ENCODE measurements at regions not wholly inside any gene's neighbourhood (a gene's known extent, or its start where the extent isn't known, plus 50 kb on each side); places are given as distances from the start of the nearest gene placed in this dataset.
A peak's percentile ranks its signal among the peaks of the same experiment; 100 is the strongest.

DNA sequence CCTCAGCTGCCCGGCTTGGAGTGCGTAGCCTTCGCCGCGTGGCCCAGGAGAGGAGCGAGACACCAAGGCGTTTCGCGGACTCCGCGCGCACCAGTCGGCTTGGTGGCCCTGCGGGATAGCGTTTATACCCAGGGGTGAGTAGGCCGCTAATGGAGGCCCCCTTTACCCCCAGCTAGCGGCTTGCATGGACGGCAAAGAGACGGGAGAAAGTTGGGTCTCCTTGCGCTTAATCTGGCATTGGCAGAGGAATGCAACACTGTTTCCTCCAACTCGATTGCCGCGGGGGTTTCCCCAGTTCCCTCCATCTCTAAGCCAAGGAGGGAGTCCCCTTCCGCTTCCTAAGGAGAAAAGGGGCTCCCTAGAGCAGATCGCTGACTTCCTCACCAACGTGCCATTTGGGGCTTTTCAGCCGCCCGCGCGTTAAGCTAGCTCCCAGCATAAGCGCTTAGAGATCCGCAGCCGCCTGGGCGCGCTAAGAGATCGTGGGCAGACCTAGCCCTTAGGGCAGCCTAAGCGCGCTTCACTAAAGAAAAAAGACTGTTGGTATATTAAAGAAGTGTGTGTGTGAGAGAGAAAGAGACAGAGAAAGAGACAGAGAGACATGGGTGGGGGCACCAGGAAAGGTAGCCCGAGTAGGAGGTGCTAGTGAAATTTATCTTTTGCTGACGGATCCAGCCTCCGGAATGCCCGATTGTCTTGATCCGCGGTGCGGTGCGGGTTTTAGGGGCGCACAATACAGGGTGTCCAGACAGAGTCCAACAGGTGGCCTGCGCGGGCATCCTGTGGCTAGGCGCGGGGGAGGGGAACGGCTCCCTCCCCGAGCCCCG, 597.9 kb upstream of the SGCD start:
- Mint-ChIP-seq H3K4me1 (peaks cover 16% of the 10 kb centered on the region), H3K27me3 (ENCODE audit: low read depth) (peaks cover 87% of the 10 kb centered on the region), H3K9me3 (no peaks in the 10 kb centered on the region), H3K4me3 (peak overlapping the region; percentile 73), H3K36me3 (no peaks in the 10 kb centered on the region), H3K27ac (no peak overlapping the region)
- ChIA-PET POLR2A (no interaction called here), CTCF (interaction anchor here (0.8 to 2.4 kb wide), 7 partner anchors 18 to 215 kb away, joined by 3 to 8 read pairs (median 3); no protein-coding TSS in a partner anchor)
- DNase-seq (ENCODE audit: low spot score) (peak; percentile 54), ATAC-seq (peak; percentile 44)
- TF ChIP-seq ESRRA (CRISPR knock-in tag; IDR thresholded peaks at IDR 0.05; ENCODE audit: borderline replicate concordance): no peak
- 0 out of 2 replicates have a peak, but pooled peaks have one; percentile 16 for TF ChIP-seq ZNF423 (CRISPR knock-in tag; IDR thresholded peaks at IDR 0.05)
- TF ChIP-seq, protein P1, sequence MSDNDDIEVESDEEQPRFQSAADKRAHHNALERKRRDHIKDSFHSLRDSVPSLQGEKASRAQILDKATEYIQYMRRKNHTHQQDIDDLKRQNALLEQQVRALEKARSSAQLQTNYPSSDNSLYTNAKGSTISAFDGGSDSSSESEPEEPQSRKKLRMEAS (CRISPR knock-in tag; IDR thresholded peaks at IDR 0.05): peak; percentile 14; the same call in 1 of the 2 replicates
- TF ChIP-seq, protein P2, sequence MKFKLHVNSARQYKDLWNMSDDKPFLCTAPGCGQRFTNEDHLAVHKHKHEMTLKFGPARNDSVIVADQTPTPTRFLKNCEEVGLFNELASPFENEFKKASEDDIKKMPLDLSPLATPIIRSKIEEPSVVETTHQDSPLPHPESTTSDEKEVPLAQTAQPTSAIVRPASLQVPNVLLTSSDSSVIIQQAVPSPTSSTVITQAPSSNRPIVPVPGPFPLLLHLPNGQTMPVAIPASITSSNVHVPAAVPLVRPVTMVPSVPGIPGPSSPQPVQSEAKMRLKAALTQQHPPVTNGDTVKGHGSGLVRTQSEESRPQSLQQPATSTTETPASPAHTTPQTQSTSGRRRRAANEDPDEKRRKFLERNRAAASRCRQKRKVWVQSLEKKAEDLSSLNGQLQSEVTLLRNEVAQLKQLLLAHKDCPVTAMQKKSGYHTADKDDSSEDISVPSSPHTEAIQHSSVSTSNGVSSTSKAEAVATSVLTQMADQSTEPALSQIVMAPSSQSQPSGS (CRISPR knock-in tag; IDR thresholded peaks at IDR 0.05; ENCODE audit: borderline replicate concordance, low read depth): no peak
- TF ChIP-seq, protein P3, sequence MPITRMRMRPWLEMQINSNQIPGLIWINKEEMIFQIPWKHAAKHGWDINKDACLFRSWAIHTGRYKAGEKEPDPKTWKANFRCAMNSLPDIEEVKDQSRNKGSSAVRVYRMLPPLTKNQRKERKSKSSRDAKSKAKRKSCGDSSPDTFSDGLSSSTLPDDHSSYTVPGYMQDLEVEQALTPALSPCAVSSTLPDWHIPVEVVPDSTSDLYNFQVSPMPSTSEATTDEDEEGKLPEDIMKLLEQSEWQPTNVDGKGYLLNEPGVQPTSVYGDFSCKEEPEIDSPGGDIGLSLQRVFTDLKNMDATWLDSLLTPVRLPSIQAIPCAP (CRISPR knock-in tag; IDR thresholded peaks at IDR 0.05): no peak
- TF ChIP-seq KAT7 (CRISPR knock-in tag; IDR thresholded peaks at IDR 0.05; ENCODE audit: borderline replicate concordance): peak; percentile 58; the same call in 1 of the 2 replicates

DNA sequence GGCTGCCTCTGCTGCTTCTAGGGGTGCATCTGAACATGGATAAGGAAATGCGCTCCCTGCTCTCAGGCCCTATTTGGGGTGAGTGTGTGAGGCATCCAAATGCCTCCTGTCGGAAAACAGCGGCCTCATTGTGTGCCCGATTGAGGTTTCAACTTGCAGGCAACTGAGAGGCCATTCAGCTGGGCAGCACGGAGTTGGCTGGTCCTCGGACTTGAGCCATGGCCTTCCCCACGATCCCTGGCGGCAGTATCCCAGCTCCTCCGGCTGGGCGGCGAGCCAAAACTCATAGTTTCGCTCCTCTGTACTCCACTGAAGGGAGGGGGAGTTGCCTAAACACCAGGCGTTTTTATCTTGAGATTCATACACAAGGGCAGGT, 597.3 kb upstream of the SGCD start:
- TF ChIP-seq, protein P4, sequence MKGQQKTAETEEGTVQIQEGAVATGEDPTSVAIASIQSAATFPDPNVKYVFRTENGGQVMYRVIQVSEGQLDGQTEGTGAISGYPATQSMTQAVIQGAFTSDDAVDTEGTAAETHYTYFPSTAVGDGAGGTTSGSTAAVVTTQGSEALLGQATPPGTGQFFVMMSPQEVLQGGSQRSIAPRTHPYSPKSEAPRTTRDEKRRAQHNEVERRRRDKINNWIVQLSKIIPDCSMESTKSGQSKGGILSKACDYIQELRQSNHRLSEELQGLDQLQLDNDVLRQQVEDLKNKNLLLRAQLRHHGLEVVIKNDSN (CRISPR knock-in tag; IDR thresholded peaks at IDR 0.05): no peak
- TF ChIP-seq TP53 (CRISPR knock-in tag; IDR thresholded peaks at IDR 0.05) (no peak), ZNF423 (CRISPR knock-in tag; IDR thresholded peaks at IDR 0.05) (no peak), JUN (CRISPR knock-in tag; IDR thresholded peaks at IDR 0.05) (no peak), KAT7 (CRISPR knock-in tag; IDR thresholded peaks at IDR 0.05; ENCODE audit: borderline replicate concordance) (no peak)
- TF ChIP-seq, protein P5, sequence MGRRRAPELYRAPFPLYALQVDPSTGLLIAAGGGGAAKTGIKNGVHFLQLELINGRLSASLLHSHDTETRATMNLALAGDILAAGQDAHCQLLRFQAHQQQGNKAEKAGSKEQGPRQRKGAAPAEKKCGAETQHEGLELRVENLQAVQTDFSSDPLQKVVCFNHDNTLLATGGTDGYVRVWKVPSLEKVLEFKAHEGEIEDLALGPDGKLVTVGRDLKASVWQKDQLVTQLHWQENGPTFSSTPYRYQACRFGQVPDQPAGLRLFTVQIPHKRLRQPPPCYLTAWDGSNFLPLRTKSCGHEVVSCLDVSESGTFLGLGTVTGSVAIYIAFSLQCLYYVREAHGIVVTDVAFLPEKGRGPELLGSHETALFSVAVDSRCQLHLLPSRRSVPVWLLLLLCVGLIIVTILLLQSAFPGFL (CRISPR knock-in tag; IDR thresholded peaks at IDR 0.05; ENCODE audit: borderline replicate concordance): no peak
- TF ChIP-seq, protein P6, sequence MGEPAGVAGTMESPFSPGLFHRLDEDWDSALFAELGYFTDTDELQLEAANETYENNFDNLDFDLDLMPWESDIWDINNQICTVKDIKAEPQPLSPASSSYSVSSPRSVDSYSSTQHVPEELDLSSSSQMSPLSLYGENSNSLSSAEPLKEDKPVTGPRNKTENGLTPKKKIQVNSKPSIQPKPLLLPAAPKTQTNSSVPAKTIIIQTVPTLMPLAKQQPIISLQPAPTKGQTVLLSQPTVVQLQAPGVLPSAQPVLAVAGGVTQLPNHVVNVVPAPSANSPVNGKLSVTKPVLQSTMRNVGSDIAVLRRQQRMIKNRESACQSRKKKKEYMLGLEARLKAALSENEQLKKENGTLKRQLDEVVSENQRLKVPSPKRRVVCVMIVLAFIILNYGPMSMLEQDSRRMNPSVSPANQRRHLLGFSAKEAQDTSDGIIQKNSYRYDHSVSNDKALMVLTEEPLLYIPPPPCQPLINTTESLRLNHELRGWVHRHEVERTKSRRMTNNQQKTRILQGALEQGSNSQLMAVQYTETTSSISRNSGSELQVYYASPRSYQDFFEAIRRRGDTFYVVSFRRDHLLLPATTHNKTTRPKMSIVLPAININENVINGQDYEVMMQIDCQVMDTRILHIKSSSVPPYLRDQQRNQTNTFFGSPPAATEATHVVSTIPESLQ (CRISPR knock-in tag; IDR thresholded peaks at IDR 0.05): no peak
- TF ChIP-seq, protein P3 (CRISPR knock-in tag; IDR thresholded peaks at IDR 0.05): no peak
- Mint-ChIP-seq H3K27me3 (ENCODE audit: low read depth) (peaks cover 92% of the 10 kb centered on the region), H3K4me1 (peaks cover 16% of the 10 kb centered on the region), H3K4me3 (peak overlapping the region; percentile 73), H3K36me3 (no peaks in the 10 kb centered on the region), H3K27ac (no peak overlapping the region), H3K9me3 (no peaks in the 10 kb centered on the region)
- ATAC-seq: peak; percentile 6
- POLR2A ChIA-PET: no interaction called here
- CTCF ChIA-PET: interaction anchor here (0.8 to 2.4 kb wide), 5 partner anchors 17 to 214 kb away, joined by 3 to 8 read pairs (median 3); no protein-coding TSS in a partner anchor
- peak; percentile 25 for DNase-seq (ENCODE audit: low spot score)
